ENCODE measurements at regions not wholly inside any gene's neighbourhood (a gene's known extent, or its start where the extent isn't known, plus 50 kb on each side); places are given as distances from the start of the nearest gene placed in this dataset.
"Not testable (repeated sequence)": the region's sequence is repeated elsewhere in the genome, so short reads cannot be mapped to it uniquely, and the experiment has no call there.

- H2BK5ac ChIP-seq (ENCODE audit: low read depth, low read length); H2BK120ac ChIP-seq (replicated peaks; ENCODE audit: low read depth, low read length); DNase-seq (ENCODE audit: low read depth in 1 of 2, low spot score in 2 of 2); H4K91ac ChIP-seq (replicated peaks; ENCODE audit: insufficient read length, low read length); H4K8ac ChIP-seq (ENCODE audit: extremely low read depth, insufficient read depth, low read length); POLR2A ChIA-PET (ENCODE audit: partially characterized antibody); H3K79me2 ChIP-seq (ENCODE audit: control insufficient read depth in 1 of 2, insufficient read depth in 2 of 2, low read length in 2 of 2); H3K4me2 ChIP-seq (ENCODE audit: insufficient read depth in 1 of 2, low read depth in 2 of 2, low read length in 2 of 2); H3K14ac ChIP-seq (ENCODE audit: insufficient read length); H3K9ac ChIP-seq (replicated peaks in 1 of 4; ENCODE audit: extremely low read depth in 1 of 4, low read depth in 3 of 4, low read length in 3 of 4); H3K4ac ChIP-seq (replicated peaks; ENCODE audit: insufficient read length, low read depth, low read length); H2BK12ac ChIP-seq (ENCODE audit: low read depth, low read length); H3K27me3 ChIP-seq (replicated peaks in 1 of 4; ENCODE audit: control insufficient read depth in 3 of 4, extremely low read depth in 1 of 4, insufficient read depth in 3 of 4, low read length in 3 of 4); H2AK5ac ChIP-seq (ENCODE audit: low read depth, low read length); H4K5ac ChIP-seq (ENCODE audit: insufficient read length, low read depth, low read length); H3K23me2 ChIP-seq (ENCODE audit: low read depth, low read length); H3K4me1 ChIP-seq (replicated peaks in 1 of 4; ENCODE audit: control insufficient read depth in 3 of 4, insufficient read depth in 4 of 4, low read length in 3 of 4); H2BK20ac ChIP-seq (ENCODE audit: low read length); H3K79me1 ChIP-seq (ENCODE audit: low read depth, low read length); H3K36me3 ChIP-seq (ENCODE audit: control insufficient read depth in 2 of 4, insufficient read depth in 4 of 4, low read length in 3 of 4); H3K56ac ChIP-seq (replicated peaks; ENCODE audit: insufficient read length, low read depth, low read length); H3K18ac ChIP-seq (ENCODE audit: extremely low read depth, low read length); H2AFZ ChIP-seq (ENCODE audit: low read length); FAIRE-seq; H3K4me3 ChIP-seq (ENCODE audit: extremely low read depth in 1 of 4, insufficient read depth in 2 of 4, low read depth in 3 of 4, low read length in 4 of 4); H3K27ac ChIP-seq (ENCODE audit: low read depth, low read length); H3K23ac ChIP-seq (ENCODE audit: insufficient read length); H4K20me1 ChIP-seq (replicated peaks in 1 of 2; ENCODE audit: control insufficient read depth in 1 of 2, insufficient read depth in 2 of 2, low read length in 2 of 2); H2BK15ac ChIP-seq (ENCODE audit: low read length): not testable (repeated sequence)
- peaks cover 11 to 15% of the 10 kb centered on the region in 2 experiments; a peak in 1 of 4 replicates for H3K9me3 ChIP-seq (ENCODE audit: insufficient read depth in 2 of 2, low read depth in 1 of 2, low read length in 1 of 2)
- CTCF ChIA-PET (ENCODE audit: partially characterized antibody), result interaction anchor here (0.5 to 0.9 kb wide), 4 partner anchors 12 to 963 kb away, joined by 3 to 6 read pairs (median 4); no protein-coding TSS in a partner anchor
Measured at GRCh38 chr4:13825822-13826221, 198.3 kb upstream of the BOD1L1 start.

Data from H1 (cell line).